ENCODE measurements at regions not wholly inside any gene's neighbourhood (a gene's known extent, or its start where the extent isn't known, plus 50 kb on each side); places are given as distances from the start of the nearest gene placed in this dataset.

GRCh38 chr2:226411205-226411604, 388.4 kb downstream of the IRS1 start:
- no peak for DNase-seq
- no peak overlapping the region for H3K27ac ChIP-seq
- WGBS, 2 experiments (ENCODE audit: low coverage in 1 of 2, low lambda C conversion rate in 2 of 2, missing lambda C conversion rate in 2 of 2) = 95 to 98% methylated on average over 3 of the region's 3 CpGs
- H3K79me2 ChIP-seq (ENCODE audit: insufficient read depth) = no peaks in the 10 kb centered on the region
- no peaks in the 10 kb centered on the region for H4K20me1 ChIP-seq (ENCODE audit: insufficient read depth)
- no peaks in the 10 kb centered on the region for H3K9me3 ChIP-seq (ENCODE audit: low read depth)
- no peak overlapping the region for H3K4me2 ChIP-seq (ENCODE audit: unreplicated experiment)
- in situ Hi-C loops (cut with MboI) = no loop called here
- H2AFZ ChIP-seq = no peak overlapping the region
- TF ChIP-seq EZH2 (IDR thresholded peaks at IDR 0.05; ENCODE audit: insufficient read depth, poor library complexity, severe bottlenecking) = no peak
- no peak for TF ChIP-seq EZH2phosphoT487 (IDR thresholded peaks at IDR 0.05; ENCODE audit: insufficient read depth, low read depth)
- H3K4me1 ChIP-seq (ENCODE audit: insufficient read depth) = peaks cover 10% of the 10 kb centered on the region
- H3K9ac ChIP-seq = no peak overlapping the region
- H3K36me3 ChIP-seq (ENCODE audit: low read depth) = no peaks in the 10 kb centered on the region
- no peaks in the 10 kb centered on the region for H3K9me2 ChIP-seq (ENCODE audit: insufficient read depth)
- H3K4me3 ChIP-seq = no peak overlapping the region
- H3F3A ChIP-seq (ENCODE audit: insufficient read depth) = no peaks in the 10 kb centered on the region
- H3K27me3 ChIP-seq (replicated peaks; ENCODE audit: insufficient read depth) = no peaks in the 10 kb centered on the region

DNA sequence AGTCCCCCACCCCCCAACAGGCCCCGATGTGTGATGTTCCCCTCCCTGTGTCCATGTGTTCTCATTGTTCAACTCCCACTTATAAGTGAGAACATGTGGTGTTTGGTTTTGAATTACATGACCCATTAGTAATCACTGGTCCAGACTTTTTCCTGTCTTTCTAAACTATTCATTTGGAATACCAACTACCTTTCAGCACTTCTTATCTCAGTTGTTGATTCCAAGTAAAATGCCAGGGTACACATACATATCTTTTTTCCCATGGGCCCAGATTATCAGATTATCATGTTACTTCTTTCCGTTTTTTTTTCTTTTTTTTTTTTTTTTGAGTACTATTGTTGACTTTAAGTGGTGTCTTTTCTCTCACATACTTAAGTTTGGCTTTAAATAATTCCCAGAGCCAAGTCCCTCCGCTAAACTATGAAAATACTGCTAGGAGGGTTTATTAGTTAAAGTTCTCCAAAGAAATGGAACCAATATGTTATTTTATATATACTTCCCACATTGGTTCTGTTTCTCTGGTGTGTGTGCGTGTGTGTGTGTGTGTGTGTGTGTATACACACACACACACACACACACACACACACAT, 389.3 kb downstream of the IRS1 start:
- Histone ChIP-seq H3K4me2 (ENCODE audit: unreplicated experiment) (no peak overlapping the region), H3K79me2 (ENCODE audit: insufficient read depth) (no peaks in the 10 kb centered on the region), H4K20me1 (ENCODE audit: insufficient read depth) (no peaks in the 10 kb centered on the region), H3K9me2 (ENCODE audit: insufficient read depth) (no peaks in the 10 kb centered on the region), H3K36me3 (ENCODE audit: low read depth) (no peaks in the 10 kb centered on the region), H2AFZ (no peak overlapping the region), H3F3A (ENCODE audit: insufficient read depth) (no peaks in the 10 kb centered on the region), H3K9me3 (ENCODE audit: low read depth) (no peaks in the 10 kb centered on the region), H3K4me3 (no peak overlapping the region), H3K27me3 (replicated peaks; ENCODE audit: insufficient read depth) (no peaks in the 10 kb centered on the region), H3K9ac (no peak overlapping the region), H3K4me1 (ENCODE audit: insufficient read depth) (peaks cover 10% of the 10 kb centered on the region), H3K27ac (no peak overlapping the region)
- in situ Hi-C loops (cut with MboI) = no loop called here
- WGBS, 2 experiments (ENCODE audit: low coverage in 1 of 2, low lambda C conversion rate in 2 of 2, missing lambda C conversion rate in 2 of 2) = 54 to 68% methylated on average over 4 of the region's 4 CpGs
- DNase-seq = no peak
- no peak for TF ChIP-seq EZH2phosphoT487 (IDR thresholded peaks at IDR 0.05; ENCODE audit: insufficient read depth, low read depth)
- TF ChIP-seq EZH2 (IDR thresholded peaks at IDR 0.05; ENCODE audit: insufficient read depth, poor library complexity, severe bottlenecking) = no peak

GRCh38 chr2:226409134-226409533, 390.5 kb downstream of the IRS1 start:
- Histone ChIP-seq H3K9me2 (ENCODE audit: insufficient read depth) (no peaks in the 10 kb centered on the region), H3K9ac (no peak overlapping the region), H3K27ac (no peak overlapping the region), H3K27me3 (replicated peaks; ENCODE audit: insufficient read depth) (no peaks in the 10 kb centered on the region), H3K4me3 (no peak overlapping the region), H3F3A (ENCODE audit: insufficient read depth) (no peaks in the 10 kb centered on the region), H3K9me3 (ENCODE audit: low read depth) (no peaks in the 10 kb centered on the region), H3K4me1 (ENCODE audit: insufficient read depth) (peaks cover 10% of the 10 kb centered on the region), H2AFZ (no peak overlapping the region), H3K4me2 (ENCODE audit: unreplicated experiment) (no peak overlapping the region), H3K36me3 (ENCODE audit: low read depth) (no peaks in the 10 kb centered on the region), H4K20me1 (ENCODE audit: insufficient read depth) (no peaks in the 10 kb centered on the region), H3K79me2 (ENCODE audit: insufficient read depth) (no peaks in the 10 kb centered on the region)
- no peak for DNase-seq
- 96 to 97% methylated on average over 1 of the region's 1 CpG for WGBS, 2 experiments (ENCODE audit: low coverage in 1 of 2, low lambda C conversion rate in 2 of 2, missing lambda C conversion rate in 2 of 2)
- TF ChIP-seq EZH2 (IDR thresholded peaks at IDR 0.05; ENCODE audit: insufficient read depth, poor library complexity, severe bottlenecking) (no peak), EZH2phosphoT487 (IDR thresholded peaks at IDR 0.05; ENCODE audit: insufficient read depth, low read depth) (no peak)
- in situ Hi-C loops (cut with MboI) = no loop called here

DNA sequence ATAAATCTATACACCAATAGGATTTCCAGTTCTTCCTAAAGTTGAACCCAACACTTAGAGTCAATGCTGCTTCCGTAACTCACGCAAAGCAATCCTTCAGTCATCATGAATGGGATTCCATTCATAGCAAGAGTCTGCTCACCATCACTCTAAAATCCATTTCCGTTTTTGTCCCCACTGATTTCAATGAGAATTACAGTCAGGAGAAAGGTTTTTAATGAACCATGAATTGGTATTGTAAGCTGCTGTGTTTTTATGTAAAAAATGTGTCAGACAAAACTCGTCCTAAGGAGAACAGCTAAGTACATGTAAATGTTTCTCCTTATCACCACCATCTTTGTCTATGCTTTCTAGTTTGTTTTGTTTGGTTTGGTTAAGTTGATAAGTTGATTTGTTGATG, 391.5 kb downstream of the IRS1 start:
- Histone ChIP-seq H3K9me3 (ENCODE audit: low read depth) (no peaks in the 10 kb centered on the region), H3K4me3 (no peak overlapping the region), H4K20me1 (ENCODE audit: insufficient read depth) (no peaks in the 10 kb centered on the region), H3K4me2 (ENCODE audit: unreplicated experiment) (no peak overlapping the region), H3K9ac (no peak overlapping the region), H3F3A (ENCODE audit: insufficient read depth) (no peaks in the 10 kb centered on the region), H3K9me2 (ENCODE audit: insufficient read depth) (no peaks in the 10 kb centered on the region), H3K36me3 (ENCODE audit: low read depth) (no peaks in the 10 kb centered on the region), H3K79me2 (ENCODE audit: insufficient read depth) (no peaks in the 10 kb centered on the region), H3K27me3 (replicated peaks; ENCODE audit: insufficient read depth) (no peaks in the 10 kb centered on the region), H3K4me1 (ENCODE audit: insufficient read depth) (peaks cover 10% of the 10 kb centered on the region), H2AFZ (no peak overlapping the region), H3K27ac (no peak overlapping the region)
- TF ChIP-seq EZH2phosphoT487 (IDR thresholded peaks at IDR 0.05; ENCODE audit: insufficient read depth, low read depth) (no peak), EZH2 (IDR thresholded peaks at IDR 0.05; ENCODE audit: insufficient read depth, poor library complexity, severe bottlenecking) (no peak)
- in situ Hi-C loops (cut with MboI) = no loop called here
- no peak for DNase-seq
- 93 to 94% methylated on average over 4 of the region's 4 CpGs for WGBS, 2 experiments (ENCODE audit: low coverage in 1 of 2, low lambda C conversion rate in 2 of 2, missing lambda C conversion rate in 2 of 2)

DNA sequence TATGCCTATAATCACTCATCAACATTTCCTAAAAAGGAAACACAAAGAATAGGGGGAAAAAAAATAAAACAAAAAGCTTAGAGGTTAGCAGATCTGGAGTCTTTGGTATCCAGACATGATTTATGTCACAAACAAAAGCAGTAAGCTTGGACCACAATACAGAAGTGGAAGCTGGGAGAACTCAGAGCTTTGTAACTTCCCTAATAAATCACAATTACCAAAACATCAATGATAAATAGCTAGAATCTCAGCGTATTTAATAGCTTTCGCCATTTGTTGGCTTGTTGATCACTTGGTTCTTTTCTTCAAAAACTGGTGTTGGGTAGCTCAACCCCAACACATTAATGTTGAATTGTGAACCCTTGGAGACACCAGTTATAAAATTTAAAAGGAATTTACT, 392.5 kb downstream of the IRS1 start:
- Histone ChIP-seq H3F3A (ENCODE audit: insufficient read depth) (no peaks in the 10 kb centered on the region), H3K9ac (no peak overlapping the region), H3K4me1 (ENCODE audit: insufficient read depth) (peaks cover 7% of the 10 kb centered on the region), H3K4me2 (ENCODE audit: unreplicated experiment) (no peak overlapping the region), H3K4me3 (no peak overlapping the region), H2AFZ (no peak overlapping the region), H3K27me3 (replicated peaks; ENCODE audit: insufficient read depth) (no peaks in the 10 kb centered on the region), H3K36me3 (ENCODE audit: low read depth) (no peaks in the 10 kb centered on the region), H3K27ac (no peak overlapping the region), H3K9me2 (ENCODE audit: insufficient read depth) (no peaks in the 10 kb centered on the region), H3K79me2 (ENCODE audit: insufficient read depth) (no peaks in the 10 kb centered on the region), H3K9me3 (ENCODE audit: low read depth) (no peaks in the 10 kb centered on the region), H4K20me1 (ENCODE audit: insufficient read depth) (no peaks in the 10 kb centered on the region)
- no peak for DNase-seq
- WGBS, 2 experiments (ENCODE audit: low coverage in 1 of 2, low lambda C conversion rate in 2 of 2, missing lambda C conversion rate in 2 of 2) = 97 to 98% methylated on average over 2 of the region's 2 CpGs
- TF ChIP-seq EZH2 (IDR thresholded peaks at IDR 0.05; ENCODE audit: insufficient read depth, poor library complexity, severe bottlenecking) = no peak
- TF ChIP-seq EZH2phosphoT487 (IDR thresholded peaks at IDR 0.05; ENCODE audit: insufficient read depth, low read depth) = no peak
- in situ Hi-C loops (cut with MboI) = no loop called here

All from GM23248 (cell line).